Activated CD8-positive, alpha-beta T cell treated with anti-CD3 and anti-CD28 coated beads for 36 hours (primary cell): ENCODE measurements at regions not wholly inside any gene's neighbourhood (a gene's known extent, or its start where the extent isn't known, plus 50 kb on each side); places are given as distances from the start of the nearest gene placed in this dataset.

Source experiments
- ATAC-seq: fragments of 200-7000 bp; cut with Tn5 transposase; one replicate; pipeline ENCODE4 v1.10.0; 2021; ENCODE audit warnings: mild to moderate bottlenecking, moderate library complexity
- CTCF ChIA-PET: fragments of 350-600 bp; sonication (Branson Sonifier 250); formaldehyde crosslinking; loops from one replicate; lab custom pipeline; 2021; ENCODE audit warnings: antibody characterized with exemption; lab: Charles Lee
- POLR2A ChIA-PET: fragments of 350-600 bp; sonication (Branson Sonifier 250); formaldehyde crosslinking; loops from one replicate; lab custom pipeline; 2021; ENCODE audit warnings: antibody characterized with exemption; lab: Charles Lee
- DNase-seq: peaks from one replicate; pipeline ENCODE4 v3.0.0-alpha.2; 2020
- H3K27ac Mint-ChIP-seq: one replicate; pipeline ENCODE4 v1.8.0; 2021; ENCODE audit warnings: mild to moderate bottlenecking, mixed read lengths
- H3K27me3 Mint-ChIP-seq: one replicate; pipeline ENCODE4 v1.8.0; 2021; ENCODE audit warnings: mixed read lengths
- H3K36me3 Mint-ChIP-seq: one replicate; pipeline ENCODE4 v1.8.0; 2021; ENCODE audit warnings: low read depth, mixed read lengths
- H3K4me1 Mint-ChIP-seq: one replicate; pipeline ENCODE4 v1.8.0; 2021; ENCODE audit warnings: low read depth, mixed read lengths
- H3K4me3 Mint-ChIP-seq: one replicate; pipeline ENCODE4 v1.8.0; 2021; ENCODE audit warnings: mild to moderate bottlenecking, moderate library complexity, mixed read lengths
- H3K9me3 Mint-ChIP-seq: one replicate; pipeline ENCODE4 v1.8.0; 2021; ENCODE audit warnings: mixed read lengths
- CTCF ChIP-seq: fragments of 200-600 bp; IDR thresholded peaks from one replicate; pipeline ENCODE4 v1.8.0; 2022; ENCODE audit warnings: antibody characterized with exemption, mild to moderate bottlenecking
- intact Hi-C: fragments of 100-400 bp; cut with micrococcal nuclease; formaldehyde crosslinking; loops from one replicate; pipeline ENCODE4 v1.10.0; 2022

GRCh38 chr6:155527443-155527842 lies 71.8 kb upstream of the NOX3 start:
- peaks cover 31% of the 10 kb centered on the region for H3K4me1 Mint-ChIP-seq
- no peak overlapping the region for H3K4me3 Mint-ChIP-seq
- ATAC-seq = no peak
- no peak overlapping the region for H3K27ac Mint-ChIP-seq
- peaks cover 2% of the 10 kb centered on the region for H3K9me3 Mint-ChIP-seq
- POLR2A ChIA-PET = no interaction called here
- DNase-seq = no peak
- no peaks in the 10 kb centered on the region for H3K27me3 Mint-ChIP-seq
- CTCF ChIA-PET = interaction anchor here (1.5 to 1.9 kb wide), 2 partner anchors 14 to 193 kb away, joined by 5 to 9 read pairs; no protein-coding TSS in a partner anchor
- intact Hi-C loops = loop anchor here (10.0 kb wide), 1 partner anchor 353 kb away; no protein-coding TSS in a partner anchor
- no peak for TF ChIP-seq CTCF
- H3K36me3 Mint-ChIP-seq = no peaks in the 10 kb centered on the region

GRCh38 chr6:155523821-155524651 lies 68.4 kb upstream of the NOX3 start:
- ATAC-seq (peak; percentile 87), DNase-seq (peak; percentile 28)
- TF ChIP-seq CTCF = no peak
- intact Hi-C loops = loop anchor here (10.0 kb wide), 1 partner anchor 349 kb away; no protein-coding TSS in a partner anchor
- peak overlapping the region; percentile 72 for H3K27ac Mint-ChIP-seq
- ChIA-PET CTCF (interaction anchor here (0.6 to 1.2 kb wide), 4 partner anchors 11 to 117 kb away, joined by 3 read pairs; no protein-coding TSS in a partner anchor), POLR2A (interaction anchor here (0.6 to 1.4 kb wide), 3 partner anchors 9 to 816 kb away, joined by 3 to 4 read pairs (median 3); no protein-coding TSS in a partner anchor)
- no peaks in the 10 kb centered on the region for H3K27me3 Mint-ChIP-seq
- no peaks in the 10 kb centered on the region for H3K36me3 Mint-ChIP-seq
- no peak overlapping the region for H3K4me3 Mint-ChIP-seq
- peaks cover 34% of the 10 kb centered on the region for H3K4me1 Mint-ChIP-seq
- no peaks in the 10 kb centered on the region for H3K9me3 Mint-ChIP-seq

GRCh38 chr6:155521719-155522118 lies 66.1 kb upstream of the NOX3 start:
- ChIA-PET POLR2A (interaction anchor here (0.6 kb wide), 1 partner anchor 1042 kb away, joined by 5 read pairs; no protein-coding TSS in a partner anchor), CTCF (no interaction called here)
- Mint-ChIP-seq H3K9me3 (no peaks in the 10 kb centered on the region), H3K4me3 (no peak overlapping the region), H3K27me3 (peaks cover 1% of the 10 kb centered on the region), H3K27ac (no peak overlapping the region), H3K36me3 (no peaks in the 10 kb centered on the region), H3K4me1 (peaks cover 17% of the 10 kb centered on the region)
- ATAC-seq (no peak), DNase-seq (no peak)
- intact Hi-C loops = loop anchor here (10.0 kb wide), 1 partner anchor 347 kb away; no protein-coding TSS in a partner anchor
- TF ChIP-seq CTCF = no peak

GRCh38 chr6:155520078-155520477 lies 64.4 kb upstream of the NOX3 start:
- DNase-seq (no peak), ATAC-seq (no peak)
- intact Hi-C loops = loop anchor here (10.0 kb wide), 1 partner anchor 345 kb away; no protein-coding TSS in a partner anchor
- peaks cover 1% of the 10 kb centered on the region for H3K27me3 Mint-ChIP-seq
- peaks cover 17% of the 10 kb centered on the region for H3K4me1 Mint-ChIP-seq
- no peaks in the 10 kb centered on the region for H3K36me3 Mint-ChIP-seq
- no peak overlapping the region for H3K27ac Mint-ChIP-seq
- no peak for TF ChIP-seq CTCF
- no peak overlapping the region for H3K4me3 Mint-ChIP-seq
- CTCF ChIA-PET = no interaction called here
- H3K9me3 Mint-ChIP-seq = no peaks in the 10 kb centered on the region
- POLR2A ChIA-PET = no interaction called here
